ENCODE measurements at regions not wholly inside any gene's neighbourhood (a gene's known extent, or its start where the extent isn't known, plus 50 kb on each side); places are given as distances from the start of the nearest gene placed in this dataset.
"Not testable (repeated sequence)": the region's sequence is repeated elsewhere in the genome, so short reads cannot be mapped to it uniquely, and the experiment has no call there.

DNA sequence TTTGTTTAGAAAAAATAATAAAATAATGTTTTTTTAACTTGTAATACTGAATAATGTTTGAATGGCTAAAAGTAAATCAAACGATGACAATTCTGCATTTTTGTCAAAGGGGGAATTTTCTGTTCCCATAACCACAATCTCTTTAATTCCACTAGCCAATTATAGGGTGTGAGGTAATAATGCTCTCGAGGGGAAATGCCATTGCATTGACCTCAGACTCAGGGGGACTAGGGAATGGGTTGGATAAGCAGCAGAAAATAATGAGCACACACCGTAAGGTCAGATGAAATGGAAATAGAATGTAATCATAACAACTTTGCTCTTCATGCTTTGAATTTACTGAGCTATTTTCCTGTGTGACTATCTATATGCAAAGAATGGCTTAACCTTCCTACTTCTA is 584.7 kb downstream of the RFPL4B start:
- TF ChIP-seq, protein P1, sequence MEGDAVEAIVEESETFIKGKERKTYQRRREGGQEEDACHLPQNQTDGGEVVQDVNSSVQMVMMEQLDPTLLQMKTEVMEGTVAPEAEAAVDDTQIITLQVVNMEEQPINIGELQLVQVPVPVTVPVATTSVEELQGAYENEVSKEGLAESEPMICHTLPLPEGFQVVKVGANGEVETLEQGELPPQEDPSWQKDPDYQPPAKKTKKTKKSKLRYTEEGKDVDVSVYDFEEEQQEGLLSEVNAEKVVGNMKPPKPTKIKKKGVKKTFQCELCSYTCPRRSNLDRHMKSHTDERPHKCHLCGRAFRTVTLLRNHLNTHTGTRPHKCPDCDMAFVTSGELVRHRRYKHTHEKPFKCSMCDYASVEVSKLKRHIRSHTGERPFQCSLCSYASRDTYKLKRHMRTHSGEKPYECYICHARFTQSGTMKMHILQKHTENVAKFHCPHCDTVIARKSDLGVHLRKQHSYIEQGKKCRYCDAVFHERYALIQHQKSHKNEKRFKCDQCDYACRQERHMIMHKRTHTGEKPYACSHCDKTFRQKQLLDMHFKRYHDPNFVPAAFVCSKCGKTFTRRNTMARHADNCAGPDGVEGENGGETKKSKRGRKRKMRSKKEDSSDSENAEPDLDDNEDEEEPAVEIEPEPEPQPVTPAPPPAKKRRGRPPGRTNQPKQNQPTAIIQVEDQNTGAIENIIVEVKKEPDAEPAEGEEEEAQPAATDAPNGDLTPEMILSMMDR (IDR thresholded peaks at IDR 0.05) = no peak
- no peak overlapping the region for H3K4me3 ChIP-seq
- H3K27ac ChIP-seq = no peak overlapping the region
- DNase-seq (ENCODE audit: low spot score) = no peak

DNA sequence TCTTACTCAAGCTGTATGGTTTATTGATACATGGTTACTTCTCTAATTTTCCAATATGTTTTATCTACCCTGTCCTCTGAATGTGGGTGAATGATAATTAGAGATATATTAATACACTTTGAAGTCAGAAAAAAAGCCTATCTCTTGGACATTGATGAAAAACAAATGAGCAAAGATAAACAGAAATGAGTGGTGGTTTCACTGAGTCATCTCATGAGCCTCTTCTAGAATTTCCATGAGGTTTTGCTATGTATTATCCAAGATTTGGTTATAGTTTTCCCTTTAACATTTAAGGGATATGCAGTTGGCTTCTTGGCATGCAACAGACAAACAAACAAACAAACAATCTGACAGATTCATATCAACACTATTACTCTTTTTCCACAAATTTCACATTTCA is 586.8 kb downstream of the RFPL4B start:
- no peak overlapping the region for H3K4me3 ChIP-seq
- DNase-seq (ENCODE audit: low spot score) = no peak
- H3K27ac ChIP-seq = no peak overlapping the region
- TF ChIP-seq, protein P1 (IDR thresholded peaks at IDR 0.05) = no peak

DNA sequence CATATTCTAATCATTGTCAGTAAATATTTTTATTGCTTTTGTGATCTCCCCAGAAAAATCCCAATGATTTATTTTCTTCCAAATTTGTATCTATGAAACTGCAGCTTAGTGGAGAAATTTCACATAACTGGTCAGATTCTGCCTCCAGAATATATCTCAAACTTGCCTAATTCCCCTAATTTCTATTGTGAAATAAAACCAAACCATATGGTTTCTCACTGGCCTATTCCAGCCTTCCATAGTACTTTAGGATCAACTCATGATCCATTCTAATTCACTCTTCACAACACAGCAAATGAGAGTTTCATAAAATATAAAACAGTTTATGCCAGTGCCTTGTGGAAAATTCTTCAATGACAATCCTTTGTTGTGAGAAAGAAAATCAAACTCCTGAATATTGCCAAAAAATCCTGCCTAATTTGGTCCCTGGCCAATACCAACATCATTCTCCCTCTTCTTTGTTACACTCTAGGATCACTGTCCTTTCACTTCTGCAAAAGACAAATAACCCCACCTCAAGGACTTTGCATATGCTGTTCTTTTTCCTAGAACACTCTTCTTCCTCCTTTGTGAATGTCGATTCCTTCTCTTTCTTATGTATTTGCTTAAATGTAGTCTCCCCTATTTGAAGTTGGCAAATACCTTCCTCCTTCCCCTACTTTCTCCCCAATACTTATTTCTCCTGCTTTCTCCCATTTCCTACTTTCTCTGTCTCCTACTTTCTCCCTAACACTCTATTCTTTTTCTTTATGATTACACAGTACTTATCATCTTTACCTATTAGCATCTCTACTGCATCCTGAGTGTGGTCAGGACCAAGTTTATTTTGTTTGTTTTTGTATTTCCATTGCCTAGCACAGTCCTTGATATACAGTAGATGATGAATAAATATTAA is 587.5 kb downstream of the RFPL4B start:
- DNase-seq (ENCODE audit: low spot score) = no peak
- Histone ChIP-seq H3K4me3 (no peak overlapping the region), H3K27ac (no peak overlapping the region)
- TF ChIP-seq, protein P1 (IDR thresholded peaks at IDR 0.05) = no peak

DNA sequence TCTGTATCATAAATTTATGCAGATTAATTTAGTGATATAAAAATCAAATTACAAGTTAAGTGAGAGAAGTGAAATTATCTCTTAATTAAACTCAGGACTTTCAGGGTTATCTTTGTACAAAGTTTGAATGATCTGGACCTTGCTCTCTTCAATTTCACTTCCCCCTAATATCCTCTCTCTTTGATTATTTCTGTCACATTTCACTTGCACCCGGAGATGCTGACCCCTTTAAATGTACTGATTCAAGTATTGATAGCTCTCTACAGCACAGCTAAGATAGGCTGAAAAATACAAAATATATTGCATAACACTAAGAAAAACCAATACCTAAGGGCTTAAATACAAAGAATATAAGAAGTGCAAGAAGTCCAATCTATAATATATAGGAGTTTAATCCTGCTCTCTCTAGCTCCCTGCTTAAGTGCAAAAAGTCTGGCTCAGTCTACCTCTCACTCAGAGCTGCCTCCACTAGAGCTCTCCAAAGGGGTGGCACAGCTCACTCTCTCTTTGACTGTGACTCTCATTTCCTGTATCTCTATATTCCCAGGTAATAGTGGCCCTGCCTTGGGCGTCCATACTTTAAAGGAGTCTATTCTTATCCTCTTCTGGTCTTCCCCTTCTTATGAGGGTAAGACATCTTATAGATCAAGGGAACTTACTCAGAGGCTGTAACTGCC is 588.4 kb downstream of the RFPL4B start:
- no peak overlapping the region for H3K4me3 ChIP-seq
- no peak overlapping the region for H3K27ac ChIP-seq
- TF ChIP-seq, protein P1 (IDR thresholded peaks at IDR 0.05) = no peak
- DNase-seq (ENCODE audit: low spot score) = no peak

DNA sequence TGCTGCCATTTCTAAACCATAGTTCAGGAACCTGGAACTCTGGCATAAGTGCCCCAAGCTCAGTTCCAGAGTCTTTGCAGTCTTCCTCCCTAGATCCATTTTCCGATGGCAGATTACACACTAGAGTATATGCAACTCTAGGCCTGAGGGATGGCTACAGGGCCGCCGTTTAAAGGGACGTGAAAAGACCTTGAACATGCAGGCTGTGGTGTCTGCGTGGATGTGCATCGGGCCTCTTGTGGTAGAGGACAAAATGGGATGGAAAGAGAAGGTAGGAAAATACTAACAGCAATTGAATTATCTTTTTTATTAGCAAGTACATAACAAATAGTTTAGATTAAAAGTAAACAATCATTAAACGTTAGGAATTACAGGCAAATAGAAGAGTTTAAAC is 588.9 kb downstream of the RFPL4B start:
- DNase-seq (ENCODE audit: low spot score) = no peak
- no peak overlapping the region for H3K4me3 ChIP-seq
- H3K27ac ChIP-seq = no peak overlapping the region
- TF ChIP-seq, protein P1 (IDR thresholded peaks at IDR 0.05) = no peak

DNA sequence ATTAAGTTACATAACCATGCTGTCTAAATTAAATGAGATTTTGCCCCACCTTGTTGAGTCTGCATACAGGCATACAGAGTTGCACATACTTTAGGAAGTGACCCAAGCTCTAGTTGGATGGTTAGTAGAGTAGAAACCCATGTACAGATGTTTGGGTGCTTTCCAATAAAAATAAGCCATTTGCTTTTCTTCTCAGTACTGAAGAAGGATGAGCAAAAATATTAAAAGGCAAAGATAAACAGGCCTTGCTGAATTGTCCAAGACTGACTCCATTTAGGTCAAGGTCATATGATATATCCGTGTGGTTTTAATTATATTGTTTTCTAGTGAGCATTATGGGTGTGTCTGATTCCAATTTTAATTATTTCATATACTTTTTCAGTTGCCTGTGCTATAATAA is 589.4 kb downstream of the RFPL4B start:
- no peak overlapping the region for H3K27ac ChIP-seq

DNA sequence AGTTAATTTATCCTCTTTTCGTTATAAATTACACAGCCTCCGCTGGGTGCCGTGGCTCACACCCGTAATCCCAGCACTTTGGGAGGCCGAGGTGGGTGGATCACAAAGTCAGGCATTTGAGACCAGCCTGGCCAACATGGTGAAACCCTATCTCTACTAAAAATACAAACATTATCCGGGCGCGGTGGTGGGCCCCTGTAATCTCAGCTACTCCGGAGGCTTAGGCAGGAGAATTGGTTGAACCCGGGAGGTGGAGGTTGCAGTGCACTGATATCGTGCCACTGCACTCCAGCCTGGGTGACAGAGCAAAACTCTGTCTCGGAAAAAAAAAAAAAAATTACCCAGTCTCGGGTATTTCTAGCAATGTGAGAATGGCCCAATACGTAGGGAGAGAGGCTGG is 590.6 kb downstream of the RFPL4B start:
- not testable (repeated sequence) for DNase-seq (ENCODE audit: low spot score); H3K4me3 ChIP-seq; H3K27ac ChIP-seq

More for the DNA sequence above, 589.4 kb downstream of the RFPL4B start:
- no peak for DNase-seq (ENCODE audit: low spot score)
- TF ChIP-seq, protein P1 (IDR thresholded peaks at IDR 0.05) = no peak
- no peak overlapping the region for H3K4me3 ChIP-seq
